CD8-positive, alpha-beta memory T cell (primary cell): ENCODE measurements at regions not wholly inside any gene's neighbourhood (a gene's known extent, or its start where the extent isn't known, plus 50 kb on each side); places are given as distances from the start of the nearest gene placed in this dataset.

ENCODE experiments used
- CTCF ChIA-PET: fragments of 350-600 bp; sonication (Branson Sonifier 250); formaldehyde crosslinking; loops from one replicate; lab custom pipeline; 2021; ENCODE audit warnings: antibody characterized with exemption; lab: Charles Lee
- POLR2A ChIA-PET: fragments of 350-600 bp; sonication (Branson Sonifier 250); formaldehyde crosslinking; loops from one replicate; lab custom pipeline; 2021; ENCODE audit warnings: antibody characterized with exemption; lab: Charles Lee
- DNase-seq, 5 donors: peaks; one replicate each; pipeline versions ENCODE4 v3.0.0 to v3.0.0-alpha.2; 2020 to 2022; ENCODE audit warnings: mixed read lengths in 1 of 5
- H3K27ac ChIP-seq: one replicate; pipeline ENCODE4 v1.7.0; 2013; ENCODE audit warnings: low read depth, mild to moderate bottlenecking, low read length, moderate library complexity
- H3K27me3 ChIP-seq: 2 replicates; pipeline ENCODE4 v1.7.0; 2013; ENCODE audit warnings: low read length, mild to moderate bottlenecking; ENCODE audit not compliant: insufficient read depth, poor library complexity, severe bottlenecking
- H3K36me3 ChIP-seq: 2 replicates; pipeline ENCODE4 v1.7.0; 2013; ENCODE audit warnings: mild to moderate bottlenecking, low read length, moderate library complexity; ENCODE audit not compliant: insufficient read depth
- H3K4me1 ChIP-seq: 2 replicates; pipeline ENCODE4 v1.7.0; 2013; ENCODE audit warnings: mild to moderate bottlenecking, low read length, moderate library complexity; ENCODE audit not compliant: insufficient read depth
- H3K4me3 ChIP-seq: 2 replicates; pipeline ENCODE4 v1.7.0; 2013; ENCODE audit warnings: mild to moderate bottlenecking, low read length
- H3K9me3 ChIP-seq: 2 replicates; pipeline ENCODE4 v1.7.0; 2013; ENCODE audit warnings: mild to moderate bottlenecking, low read length
- H3K27ac Mint-ChIP-seq, 8 donors: one replicate each; pipeline ENCODE4 v1.8.0; 2020 to 2021; ENCODE audit warnings: mixed read lengths in 8 of 8, mild to moderate bottlenecking in 6 of 8, inconsistent platforms in 3 of 8, moderate library complexity in 3 of 8
- H3K27me3 Mint-ChIP-seq, 2 donors: one replicate each; pipeline ENCODE4 v1.8.0; 2020 to 2021; ENCODE audit warnings: mixed read lengths in 2 of 2, mild to moderate bottlenecking in 1 of 2, moderate library complexity in 1 of 2
- H3K36me3 Mint-ChIP-seq, 3 donors: one replicate each; pipeline ENCODE4 v1.8.0; 2020 to 2021; ENCODE audit warnings: mixed read lengths in 3 of 3, inconsistent platforms in 1 of 3, mild to moderate bottlenecking in 1 of 3
- H3K4me1 Mint-ChIP-seq, 3 donors: one replicate each; pipeline ENCODE4 v1.8.0; 2020 to 2021; ENCODE audit warnings: mixed read lengths in 3 of 3, inconsistent platforms in 1 of 3, mild to moderate bottlenecking in 1 of 3
- H3K4me3 Mint-ChIP-seq, 7 donors: one replicate each; pipeline ENCODE4 v1.8.0; 2020 to 2021; ENCODE audit warnings: mixed read lengths in 7 of 7, mild to moderate bottlenecking in 6 of 7, moderate library complexity in 4 of 7, inconsistent platforms in 2 of 7
- H3K9me3 Mint-ChIP-seq, 5 donors: one replicate each; pipeline ENCODE4 v1.8.0; 2020 to 2022; ENCODE audit warnings: mixed read lengths in 5 of 5, mild to moderate bottlenecking in 3 of 5, moderate library complexity in 2 of 5, inconsistent platforms in 1 of 5

- no peaks in the 10 kb centered on the region for H3K36me3 Mint-ChIP-seq
- POLR2A ChIA-PET = no interaction called here
Observed at GRCh38 chr12:98037401-98038140, 477.8 kb upstream of the TMPO start.

GRCh38 chr12:98042668-98043067 lies 472.7 kb upstream of the TMPO start:
- Histone ChIP-seq H3K9me3 (no peaks in the 10 kb centered on the region), H3K36me3 (no peaks in the 10 kb centered on the region), H3K27me3 (no peaks in the 10 kb centered on the region), H3K4me1 (no peaks in the 10 kb centered on the region), H3K4me3 (no peak overlapping the region), H3K27ac (no peak overlapping the region)
- Mint-ChIP-seq H3K36me3 (no peaks in the 10 kb centered on the region), H3K27me3 (no peaks in the 10 kb centered on the region), H3K4me1 (no peaks in the 10 kb centered on the region), H3K4me3 (no peak overlapping the region), H3K27ac (no peak overlapping the region), H3K9me3 (peaks cover 0 to 7% (median 5%) of the 10 kb centered on the region in 5 donors)
- no peak for DNase-seq
- POLR2A ChIA-PET = no interaction called here
- CTCF ChIA-PET = no interaction called here

More at GRCh38 chr12:98037401-98038140, 477.8 kb upstream of the TMPO start:
- Histone ChIP-seq H3K36me3 (no peaks in the 10 kb centered on the region), H3K27me3 (no peaks in the 10 kb centered on the region), H3K4me3 (no peak overlapping the region), H3K4me1 (no peaks in the 10 kb centered on the region), H3K27ac (no peak overlapping the region), H3K9me3 (no peaks in the 10 kb centered on the region)
- H3K27me3 Mint-ChIP-seq = no peaks in the 10 kb centered on the region
- CTCF ChIA-PET = no interaction called here
- no peak overlapping the region for H3K27ac Mint-ChIP-seq
- DNase-seq = no peak
- no peak overlapping the region for H3K4me3 Mint-ChIP-seq
- no peaks in the 10 kb centered on the region for H3K4me1 Mint-ChIP-seq
- H3K9me3 Mint-ChIP-seq = peaks cover 2 to 7% (median 5%) of the 10 kb centered on the region in 5 donors

- Histone ChIP-seq H3K4me3 (no peak overlapping the region), H3K27me3 (no peaks in the 10 kb centered on the region), H3K4me1 (no peaks in the 10 kb centered on the region), H3K9me3 (no peaks in the 10 kb centered on the region), H3K27ac (no peak overlapping the region), H3K36me3 (no peaks in the 10 kb centered on the region)
- H3K9me3 Mint-ChIP-seq = peaks cover 0 to 5% (median 3%) of the 10 kb centered on the region in 5 donors
- no peaks in the 10 kb centered on the region for H3K4me1 Mint-ChIP-seq
- no peak overlapping the region for H3K4me3 Mint-ChIP-seq
- ChIA-PET POLR2A (no interaction called here), CTCF (no interaction called here)
- H3K36me3 Mint-ChIP-seq = no peaks in the 10 kb centered on the region
- H3K27me3 Mint-ChIP-seq = peaks cover 0 to 2% of the 10 kb centered on the region in 2 donors
- no peak for DNase-seq
- H3K27ac Mint-ChIP-seq = no peak overlapping the region
Observed at GRCh38 chr12:98045395-98045794, 470.0 kb upstream of the TMPO start.

GRCh38 chr12:98048326-98048725 lies 467.1 kb upstream of the TMPO start:
- no peaks in the 10 kb centered on the region for H3K4me1 ChIP-seq
- H3K36me3 ChIP-seq = no peaks in the 10 kb centered on the region
- no peak overlapping the region for H3K27ac ChIP-seq
- no peaks in the 10 kb centered on the region for H3K9me3 ChIP-seq
- no peaks in the 10 kb centered on the region for H3K27me3 ChIP-seq
- Mint-ChIP-seq H3K36me3 (no peaks in the 10 kb centered on the region), H3K27me3 (peaks cover 0 to 4% of the 10 kb centered on the region in 2 donors), H3K27ac (no peak overlapping the region), H3K4me1 (no peaks in the 10 kb centered on the region), H3K4me3 (no peak overlapping the region), H3K9me3 (peaks cover 0 to 6% (median 0%) of the 10 kb centered on the region in 5 donors)
- H3K4me3 ChIP-seq = no peak overlapping the region
- no peak for DNase-seq
- POLR2A ChIA-PET = no interaction called here
- CTCF ChIA-PET = no interaction called here

- Mint-ChIP-seq H3K36me3 (no peaks in the 10 kb centered on the region), H3K4me3 (no peak overlapping the region), H3K27me3 (peaks cover 0 to 4% of the 10 kb centered on the region in 2 donors), H3K27ac (no peak overlapping the region), H3K4me1 (no peaks in the 10 kb centered on the region), H3K9me3 (peaks cover 0 to 9% (median 0%) of the 10 kb centered on the region in 5 donors)
- POLR2A ChIA-PET = no interaction called here
- Histone ChIP-seq H3K27me3 (no peaks in the 10 kb centered on the region), H3K9me3 (no peaks in the 10 kb centered on the region), H3K27ac (no peak overlapping the region), H3K4me1 (no peaks in the 10 kb centered on the region), H3K4me3 (no peak overlapping the region), H3K36me3 (no peaks in the 10 kb centered on the region)
- CTCF ChIA-PET = no interaction called here
- no peak for DNase-seq
Observed at GRCh38 chr12:98053202-98053601, 462.2 kb upstream of the TMPO start.

GRCh38 chr12:98057701-98058100 lies 457.7 kb upstream of the TMPO start:
- H3K36me3 Mint-ChIP-seq = no peaks in the 10 kb centered on the region

GRCh38 chr12:98058213-98058612 lies 457.2 kb upstream of the TMPO start:
- Mint-ChIP-seq H3K27me3 (no peaks in the 10 kb centered on the region), H3K4me3 (no peak overlapping the region), H3K27ac (no peak overlapping the region), H3K36me3 (no peaks in the 10 kb centered on the region), H3K4me1 (no peaks in the 10 kb centered on the region), H3K9me3 (peaks cover 0 to 4% (median 0%) of the 10 kb centered on the region in 5 donors)
- H3K4me1 ChIP-seq = no peaks in the 10 kb centered on the region
- no peak overlapping the region for H3K4me3 ChIP-seq
- no peaks in the 10 kb centered on the region for H3K9me3 ChIP-seq
- CTCF ChIA-PET = no interaction called here
- no peaks in the 10 kb centered on the region for H3K36me3 ChIP-seq
- DNase-seq = no peak
- H3K27me3 ChIP-seq = no peaks in the 10 kb centered on the region
- no peak overlapping the region for H3K27ac ChIP-seq
- POLR2A ChIA-PET = no interaction called here

More at GRCh38 chr12:98057701-98058100, 457.7 kb upstream of the TMPO start:
- H3K9me3 ChIP-seq = no peaks in the 10 kb centered on the region
- Mint-ChIP-seq H3K27me3 (no peaks in the 10 kb centered on the region), H3K9me3 (peaks cover 0 to 4% (median 0%) of the 10 kb centered on the region in 5 donors), H3K4me1 (no peaks in the 10 kb centered on the region), H3K4me3 (no peak overlapping the region), H3K27ac (no peak overlapping the region)
- no peak for DNase-seq
- ChIA-PET CTCF (no interaction called here), POLR2A (no interaction called here)
- no peak overlapping the region for H3K4me3 ChIP-seq
- no peaks in the 10 kb centered on the region for H3K27me3 ChIP-seq
- H3K27ac ChIP-seq = no peak overlapping the region
- no peaks in the 10 kb centered on the region for H3K4me1 ChIP-seq
- no peaks in the 10 kb centered on the region for H3K36me3 ChIP-seq

GRCh38 chr12:98058838-98059237 lies 456.6 kb upstream of the TMPO start:
- no peak overlapping the region for H3K27ac ChIP-seq
- Mint-ChIP-seq H3K27me3 (no peaks in the 10 kb centered on the region), H3K4me3 (no peak overlapping the region), H3K9me3 (peaks cover 0 to 5% (median 0%) of the 10 kb centered on the region in 5 donors), H3K4me1 (no peaks in the 10 kb centered on the region), H3K36me3 (no peaks in the 10 kb centered on the region), H3K27ac (no peak overlapping the region)
- no peaks in the 10 kb centered on the region for H3K4me1 ChIP-seq
- no peaks in the 10 kb centered on the region for H3K9me3 ChIP-seq
- H3K36me3 ChIP-seq = no peaks in the 10 kb centered on the region
- H3K27me3 ChIP-seq = no peaks in the 10 kb centered on the region
- CTCF ChIA-PET = no interaction called here
- no peak for DNase-seq
- H3K4me3 ChIP-seq = no peak overlapping the region
- POLR2A ChIA-PET = no interaction called here
